ENCODE measurements at regions not wholly inside any gene's neighbourhood (a gene's known extent, or its start where the extent isn't known, plus 50 kb on each side); places are given as distances from the start of the nearest gene placed in this dataset.

- DNase-seq: peak; percentile 44
These were observed 75.2 kb upstream of the UBAC2 start for GRCh38 chr13:99125326-99125915.

DNA sequence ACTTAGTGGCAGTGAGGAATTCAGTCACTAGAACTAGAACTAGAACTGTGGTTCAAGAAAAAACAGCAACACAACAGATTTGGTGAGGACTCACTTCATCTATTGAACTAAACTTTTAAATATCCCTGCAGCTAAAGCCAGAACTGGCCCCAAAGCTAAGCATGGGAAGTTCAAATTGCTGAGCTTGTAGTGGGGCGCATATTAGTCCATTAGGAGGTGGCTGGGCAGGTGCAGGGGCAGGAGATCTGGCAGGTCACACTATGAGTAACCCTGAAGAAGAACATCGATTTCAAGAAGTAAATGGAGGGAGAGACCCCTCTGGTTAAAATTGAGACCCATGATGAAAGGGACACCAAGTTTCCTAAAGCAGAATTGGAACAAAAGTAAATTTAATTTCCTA lies 73.8 kb upstream of the UBAC2 start:
- no peak for DNase-seq

- DNase-seq: no peak
These were observed 71.6 kb upstream of the UBAC2 start for GRCh38 chr13:99129050-99129449.

DNA sequence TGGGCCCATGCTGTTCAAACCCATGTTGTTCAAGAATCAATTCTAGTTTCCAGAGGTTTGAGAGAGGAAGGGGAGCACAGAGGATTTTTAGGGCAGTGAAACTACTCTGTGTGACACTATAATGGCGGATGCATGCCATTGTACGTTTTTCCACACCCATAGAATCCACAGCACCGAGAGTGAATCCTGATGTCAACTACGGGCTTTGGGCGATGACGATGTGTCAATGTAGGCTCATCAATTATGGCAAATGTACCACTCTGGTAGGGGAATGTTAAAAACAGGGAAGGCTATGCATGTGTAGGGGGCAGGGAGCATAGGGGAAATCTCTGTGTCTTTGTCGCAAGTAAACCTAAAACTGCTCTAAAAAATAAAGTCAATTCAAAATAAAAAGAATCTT lies 70.7 kb upstream of the UBAC2 start:
- DNase-seq: no peak

DNA sequence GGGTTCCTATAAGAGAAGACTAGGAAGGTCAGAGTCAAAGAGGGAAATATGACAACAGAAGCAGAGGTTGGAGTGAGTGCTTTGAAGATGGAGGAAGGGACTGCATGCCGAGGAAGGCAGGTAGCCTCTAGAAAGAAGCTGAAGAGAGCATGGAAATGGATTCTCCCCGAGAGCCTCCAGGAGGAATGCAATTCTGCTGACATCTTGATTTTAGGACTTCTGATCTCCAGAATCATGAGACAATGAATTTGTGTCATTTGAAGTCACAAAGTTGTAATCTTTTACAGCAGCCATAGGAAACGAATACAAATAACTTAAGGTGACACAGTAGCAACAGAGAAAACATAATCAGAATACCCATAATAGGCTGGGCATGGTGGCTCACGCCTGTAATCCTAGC lies 69.2 kb upstream of the UBAC2 start:
- DNase-seq: no peak

- DNase-seq: no peak
These were observed 68.3 kb upstream of the UBAC2 start for GRCh38 chr13:99132295-99132835.

DNA sequence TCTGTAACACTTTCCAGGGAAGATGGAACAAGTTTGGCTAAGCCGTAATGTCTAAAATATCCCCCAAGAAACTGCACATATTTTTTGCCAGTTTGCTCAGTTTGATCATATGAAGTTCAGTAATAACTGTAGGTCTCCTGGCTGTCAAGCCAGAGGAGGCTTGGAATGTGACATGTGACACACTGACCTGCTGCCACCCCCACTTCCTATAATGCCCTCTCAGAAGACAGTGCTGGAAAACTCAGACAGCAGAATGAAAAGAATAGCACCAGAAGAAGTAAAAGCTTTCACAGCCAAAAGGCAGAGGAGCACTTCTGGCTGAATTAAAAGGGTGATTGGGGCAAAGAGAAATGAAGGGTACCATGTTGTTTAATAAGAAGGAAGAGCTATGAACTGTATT lies 67.4 kb upstream of the UBAC2 start:
- no peak for DNase-seq

DNA sequence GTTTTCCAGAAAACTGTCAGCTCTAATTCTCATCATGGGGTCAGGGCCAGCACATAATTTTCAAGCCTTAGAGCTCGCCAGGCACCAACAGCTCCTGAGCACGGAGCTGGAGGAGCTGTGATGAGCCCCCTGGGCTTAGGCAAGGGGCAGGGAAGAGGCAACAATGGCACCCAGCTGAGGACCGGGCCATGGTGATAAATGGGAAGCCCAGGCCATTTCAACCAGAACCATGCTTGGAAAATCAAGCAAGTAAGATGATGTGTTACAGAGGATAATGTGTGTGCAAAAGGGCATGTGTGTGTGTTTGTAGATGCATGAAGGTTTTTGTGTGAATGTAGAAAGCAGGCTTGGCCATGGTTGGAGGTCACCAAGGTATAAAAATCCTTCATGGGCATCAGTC lies 66.8 kb upstream of the UBAC2 start:
- no peak for DNase-seq

DNA sequence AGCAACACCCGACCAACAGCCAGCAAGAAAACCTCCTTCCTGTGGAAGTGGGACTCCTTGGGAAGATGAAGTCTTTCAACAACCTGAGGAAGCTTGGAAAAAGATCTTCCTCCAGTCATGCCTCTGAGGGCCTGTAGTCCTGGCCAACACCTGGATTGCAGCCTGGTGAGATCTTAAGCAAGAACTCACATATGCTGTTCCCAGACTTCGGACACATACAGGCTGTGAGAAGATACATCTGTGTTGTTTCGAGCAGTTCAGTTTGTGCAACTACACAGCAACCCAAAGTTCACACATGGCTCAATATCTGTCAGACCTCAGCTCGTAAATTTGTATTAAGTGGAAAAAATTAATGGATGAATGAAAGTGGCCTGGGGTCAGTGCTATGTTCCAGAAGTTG lies 65.1 kb upstream of the UBAC2 start:
- DNase-seq: no peak

- no peak for DNase-seq
These were observed 64.2 kb upstream of the UBAC2 start for GRCh38 chr13:99136427-99136954.

DNA sequence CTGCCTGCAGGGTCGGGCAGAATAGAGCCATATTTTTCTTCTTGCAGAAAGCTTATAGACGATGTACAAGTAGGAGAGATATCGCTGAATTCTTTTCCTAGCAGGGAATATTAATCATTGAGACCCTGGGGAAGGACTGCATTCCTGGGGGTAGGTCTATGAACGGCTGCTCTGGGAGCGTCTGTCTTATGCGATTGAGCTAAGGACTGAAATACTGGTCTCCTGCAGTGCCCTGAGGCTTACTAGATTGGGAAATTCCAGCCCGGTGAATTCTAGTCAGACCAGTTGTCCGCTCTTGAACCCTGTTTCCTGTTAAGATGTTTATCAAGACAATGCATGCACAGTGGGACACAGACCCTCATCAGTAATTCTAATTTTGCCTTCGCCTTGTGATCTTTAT lies 59.8 kb upstream of the UBAC2 start:
- DNase-seq: no peak

DNA sequence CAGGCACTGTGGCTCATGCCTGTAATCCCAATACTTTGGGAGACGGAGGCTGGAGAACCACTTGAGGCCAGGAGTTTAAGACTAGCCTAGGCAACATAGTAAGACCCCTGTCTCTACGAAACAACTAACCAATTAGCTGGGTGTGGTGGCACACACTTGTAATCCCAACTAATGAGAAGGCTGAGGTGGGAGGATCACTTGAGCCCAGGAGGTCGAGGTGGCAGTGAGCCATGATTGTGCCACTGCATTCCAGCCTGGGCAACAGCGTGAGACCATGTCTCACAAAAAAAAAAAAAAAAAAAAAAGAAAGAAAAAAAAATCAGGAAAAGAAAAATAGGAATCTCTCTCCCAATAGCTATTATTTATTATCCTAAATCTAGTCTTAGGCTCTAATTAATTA lies 56.8 kb upstream of the UBAC2 start:
- DNase-seq: no peak

- DNase-seq: no peak
These were observed 56.3 kb upstream of the UBAC2 start for GRCh38 chr13:99144306-99144705.

DNA sequence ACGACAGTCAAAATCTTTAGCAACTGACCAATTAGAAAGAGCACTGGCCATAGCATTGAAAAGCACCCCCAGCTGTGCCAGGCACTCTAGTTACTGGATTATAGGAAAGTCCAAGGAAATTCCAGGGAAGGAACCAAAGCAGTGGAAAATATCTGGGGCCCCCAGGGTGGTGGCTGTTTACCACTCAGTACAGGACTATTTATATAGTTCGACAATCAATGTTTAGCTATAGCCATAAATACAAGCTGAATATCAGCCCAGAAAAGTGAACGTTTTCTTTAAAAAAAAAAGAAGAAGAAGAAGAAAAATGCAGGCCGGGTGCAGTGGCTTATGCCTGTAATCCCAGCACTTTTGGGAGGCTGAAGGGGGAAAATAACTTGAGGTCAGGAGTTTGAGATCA lies 55.2 kb upstream of the UBAC2 start:
- DNase-seq: no peak

DNA sequence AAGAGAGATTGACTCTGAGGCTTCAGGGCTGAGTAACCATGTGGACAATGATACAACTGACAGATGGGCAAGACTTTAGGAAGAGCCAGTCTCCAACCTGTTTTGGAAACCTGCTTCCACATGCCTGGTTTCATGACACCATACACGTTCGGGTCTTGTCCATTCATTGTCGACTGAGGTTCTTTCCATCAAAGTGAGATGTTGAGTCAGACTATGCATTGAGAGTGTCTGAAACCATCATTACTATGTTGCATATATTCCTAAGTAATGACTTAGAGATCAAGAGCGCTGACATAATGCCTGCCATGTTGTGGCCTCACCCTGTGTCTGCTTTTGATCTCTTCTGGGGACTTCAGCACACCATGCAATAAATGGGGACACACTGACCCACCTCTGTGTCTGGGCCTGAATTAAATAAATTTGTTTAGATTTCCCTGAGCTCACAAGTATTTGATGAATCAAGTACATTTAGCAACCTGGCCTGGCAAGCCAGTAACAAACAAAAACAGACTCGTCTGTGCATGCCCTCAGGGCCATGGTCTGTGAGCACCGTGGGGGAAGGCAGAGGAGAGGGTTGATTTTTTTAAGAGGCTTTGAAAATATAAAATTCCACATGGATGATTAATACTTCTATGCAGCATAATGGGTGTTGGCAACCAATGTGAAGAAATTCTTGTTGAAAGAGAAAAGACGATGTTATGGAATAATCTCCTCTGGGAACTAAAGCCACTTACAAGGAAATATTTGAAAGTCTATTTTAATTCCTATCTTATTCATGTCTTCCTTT lies 49.9 kb upstream of the UBAC2 start:
- DNase-seq: no peak
